ENCODE measurements at regions not wholly inside any gene's neighbourhood (a gene's known extent, or its start where the extent isn't known, plus 50 kb on each side); places are given as distances from the start of the nearest gene placed in this dataset.

DNA sequence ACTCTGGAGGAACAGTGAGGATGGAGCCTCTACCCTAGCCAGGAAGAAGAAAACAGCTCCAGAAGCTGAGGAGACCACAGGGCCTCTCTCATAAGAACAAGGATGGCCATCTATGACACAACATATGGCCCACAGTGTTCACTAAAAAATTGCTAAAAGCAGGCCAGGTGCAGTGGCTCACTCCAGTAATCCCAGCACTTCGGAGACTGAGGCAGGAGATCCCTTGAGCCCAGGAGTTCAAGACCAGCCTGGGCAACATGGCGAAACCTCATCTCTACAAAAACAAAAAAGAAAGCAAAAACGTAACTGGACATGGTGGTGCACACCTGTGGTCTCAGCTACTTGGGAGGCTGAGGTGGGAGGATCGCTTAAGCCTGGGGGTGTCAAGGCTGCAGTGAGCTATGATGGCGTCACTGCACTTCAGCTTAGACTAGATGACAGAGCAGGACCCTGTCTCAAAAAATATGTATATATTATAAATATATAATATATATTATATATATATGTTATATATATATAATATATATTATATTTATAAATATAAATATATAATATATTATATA lies 103.1 kb downstream of the TOMM20 start:
- no peak for DNase-seq (ENCODE audit: low spot score)

DNA sequence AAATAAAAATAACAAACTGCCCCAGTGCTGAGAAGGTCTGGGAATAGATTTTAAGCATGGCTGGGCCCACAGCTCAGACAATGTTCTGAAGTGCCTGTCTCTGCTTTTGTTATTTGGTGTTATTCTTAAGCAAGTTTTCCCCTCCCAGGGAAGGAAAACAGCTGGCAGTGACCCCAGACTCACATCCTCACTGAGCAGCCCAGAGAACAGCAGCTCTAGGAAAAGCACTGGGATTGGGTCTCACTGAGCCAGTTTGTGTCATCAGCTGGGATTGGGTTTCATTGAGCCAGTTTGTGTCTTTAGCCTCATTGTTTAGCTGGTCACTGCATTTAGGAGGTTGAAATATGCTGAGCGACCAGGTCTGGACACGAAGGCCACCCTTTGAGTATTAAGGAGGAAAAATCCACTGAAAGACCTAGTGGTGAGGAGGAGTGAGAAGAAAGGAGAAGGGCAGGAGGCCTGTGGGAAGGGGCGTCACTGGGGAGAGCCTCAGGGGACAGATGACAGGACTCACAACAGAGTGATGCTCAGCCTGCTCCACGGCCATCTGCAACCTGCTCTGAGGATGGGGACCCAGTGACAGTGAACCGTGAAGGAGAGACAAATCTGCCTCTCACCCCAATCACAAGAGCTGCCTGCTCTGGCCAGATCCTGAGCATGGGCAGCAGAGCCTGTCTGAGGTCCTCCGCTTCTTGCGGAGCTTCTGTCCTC lies 103.8 kb downstream of the TOMM20 start:
- no peak for DNase-seq (ENCODE audit: low spot score)

DNA sequence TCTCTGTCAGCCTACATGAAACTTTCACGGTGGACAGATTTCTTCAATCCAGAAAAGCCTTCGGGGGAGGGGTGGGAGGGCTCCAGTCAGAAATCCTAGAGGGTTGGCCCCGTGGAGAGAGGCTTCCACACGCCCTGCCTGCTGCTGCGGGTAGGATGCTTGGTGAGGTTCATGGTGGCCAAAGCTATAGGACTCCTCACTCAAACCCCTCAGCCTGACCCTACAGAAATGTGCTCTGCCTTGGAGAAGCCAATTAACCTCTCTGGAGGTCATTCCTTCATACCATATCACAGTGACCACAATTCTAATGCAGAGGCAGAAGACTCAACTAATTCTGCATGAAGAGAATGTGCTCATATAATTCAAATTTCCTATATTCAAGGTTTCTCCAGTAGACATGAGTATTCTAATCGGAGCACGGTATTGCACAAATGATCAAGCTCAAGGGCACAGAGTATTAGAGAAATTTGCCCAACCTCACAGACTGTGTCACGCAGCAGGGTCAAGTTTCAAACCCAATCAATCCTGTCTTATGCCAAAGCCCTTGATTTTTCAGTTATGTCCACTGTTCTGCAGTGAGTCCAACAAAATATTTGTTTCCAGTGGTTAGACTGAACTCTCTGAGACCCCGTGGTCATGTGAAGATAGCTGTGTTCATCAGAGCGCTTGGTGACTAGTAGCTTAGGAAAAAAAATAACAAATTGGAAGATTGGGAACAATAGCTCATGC lies 104.8 kb downstream of the TOMM20 start:
- no peak for DNase-seq (ENCODE audit: low spot score)

DNA sequence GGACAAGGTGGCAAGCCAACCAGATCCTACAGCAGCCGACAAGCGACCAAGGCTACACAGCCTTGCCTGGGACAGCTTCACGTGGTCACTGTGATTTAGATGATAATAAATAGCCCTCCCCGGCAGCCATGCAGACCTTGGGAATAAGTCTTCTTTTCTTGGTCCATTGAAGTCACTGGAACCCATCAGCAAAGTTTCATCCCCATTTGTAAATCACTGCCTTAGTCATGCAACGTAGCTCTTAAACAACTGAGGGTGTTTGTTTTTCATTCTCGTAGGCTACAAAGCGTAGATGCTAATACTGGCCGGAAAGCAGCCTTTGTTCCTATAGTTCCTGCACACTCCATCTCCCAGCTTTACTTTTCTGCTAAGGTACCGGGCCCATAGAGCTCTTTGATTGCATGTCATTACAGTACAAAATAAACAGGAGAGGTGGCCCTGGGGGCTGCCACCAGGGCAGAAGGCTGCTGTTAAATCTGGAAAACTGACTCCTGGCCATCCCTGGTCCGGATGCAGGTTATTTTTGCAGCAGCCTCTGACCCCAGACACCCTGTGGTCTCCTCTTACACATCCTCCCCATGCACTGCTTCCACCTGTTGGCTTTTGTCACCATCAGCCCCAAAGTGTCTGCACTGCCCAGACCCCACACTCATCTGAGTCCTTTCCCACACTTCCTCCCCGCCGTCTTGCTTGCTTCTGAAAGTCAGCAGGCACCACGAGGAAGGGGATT lies 105.5 kb downstream of the TOMM20 start:
- DNase-seq (ENCODE audit: low spot score): no peak

DNA sequence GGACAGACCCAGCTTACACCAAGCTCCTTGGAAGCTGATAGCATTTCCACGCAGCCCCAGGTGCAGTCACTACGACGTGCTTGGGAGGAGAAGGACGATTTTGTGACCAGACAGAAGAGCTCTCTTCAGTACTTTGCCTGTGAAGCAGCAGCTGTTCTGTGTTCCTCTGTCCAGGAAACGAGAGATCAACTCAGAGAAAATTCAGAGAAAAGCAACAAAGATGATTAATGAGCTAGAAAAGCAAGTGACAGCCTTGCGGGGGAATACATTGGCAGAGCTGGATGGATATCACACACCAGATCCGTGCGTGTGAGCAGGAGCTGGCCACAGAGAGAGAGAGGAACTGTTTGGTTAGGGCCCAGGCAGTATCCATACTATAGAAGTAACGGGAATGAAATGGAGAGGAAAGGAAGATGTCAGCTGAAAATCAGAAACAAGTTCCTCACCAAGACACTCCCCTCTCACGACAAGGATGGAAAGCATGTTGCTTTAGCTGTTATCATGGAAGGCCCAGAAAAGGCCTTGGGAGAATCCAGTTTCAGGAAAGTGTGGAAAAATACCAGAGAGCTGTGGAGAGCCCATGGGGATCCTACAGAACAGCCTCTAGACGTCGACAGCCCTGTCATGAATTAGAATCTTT lies 106.2 kb downstream of the TOMM20 start:
- no peak for DNase-seq (ENCODE audit: low spot score)

DNA sequence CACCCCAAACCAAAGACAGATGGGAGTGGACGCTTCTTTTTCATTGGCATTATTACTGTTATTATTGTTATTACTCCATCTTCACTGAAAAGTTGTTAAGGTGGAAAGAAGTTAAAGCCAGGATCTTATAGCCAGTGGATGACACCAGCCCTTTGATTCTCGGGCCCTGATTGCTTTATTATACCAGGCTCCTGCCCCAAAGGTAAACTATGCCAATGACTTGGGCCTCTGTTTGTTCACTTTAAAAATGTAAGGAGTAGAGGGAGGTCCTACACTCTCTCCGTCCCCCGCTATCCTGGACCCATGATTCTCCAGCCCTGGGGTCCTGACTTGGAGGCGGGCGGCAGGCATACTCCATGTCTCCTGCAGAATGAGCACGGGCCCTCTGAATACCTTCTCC lies 106.8 kb downstream of the TOMM20 start:
- no peak for DNase-seq (ENCODE audit: low spot score)

DNA sequence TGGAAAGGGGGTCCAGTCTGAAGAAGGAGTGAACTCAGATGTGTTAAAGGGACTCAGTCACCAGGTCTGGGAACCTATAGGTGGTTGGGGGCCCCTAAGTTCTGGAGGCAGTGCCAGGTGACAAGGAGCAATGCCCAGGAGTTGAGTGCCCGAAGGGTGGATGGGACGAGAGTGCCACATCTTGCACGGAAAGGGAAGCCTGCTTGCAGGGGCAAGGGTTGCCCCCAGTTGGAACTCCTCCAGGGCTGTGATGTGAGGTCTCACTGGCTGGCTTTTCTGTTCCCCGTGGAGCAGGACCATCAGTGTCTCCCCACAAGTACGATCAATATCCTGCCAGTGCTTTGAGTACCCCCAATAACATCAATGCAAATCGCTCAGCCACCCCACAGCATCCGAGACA lies 107.3 kb downstream of the TOMM20 start:
- DNase-seq (ENCODE audit: low spot score): no peak

DNA sequence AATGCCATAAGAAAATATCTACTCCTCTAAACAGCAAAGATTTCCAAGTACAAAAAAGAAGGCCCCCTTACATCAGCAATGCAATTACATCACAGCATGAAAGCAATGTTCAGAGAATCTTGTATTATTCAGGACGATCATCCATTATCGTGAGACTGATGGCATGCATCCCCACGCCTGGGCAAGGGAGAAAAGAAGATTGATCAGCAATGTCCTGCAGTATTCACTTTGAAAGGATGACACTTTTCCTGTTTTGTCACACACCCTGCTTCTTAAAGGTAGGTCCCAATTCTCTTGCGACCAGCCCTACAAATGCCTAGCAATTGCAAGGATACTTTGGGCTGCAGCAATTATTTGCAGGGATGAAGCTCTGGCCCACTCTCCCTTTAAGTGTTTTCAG lies 108.7 kb downstream of the TOMM20 start:
- DNase-seq (ENCODE audit: low spot score): no peak

DNA sequence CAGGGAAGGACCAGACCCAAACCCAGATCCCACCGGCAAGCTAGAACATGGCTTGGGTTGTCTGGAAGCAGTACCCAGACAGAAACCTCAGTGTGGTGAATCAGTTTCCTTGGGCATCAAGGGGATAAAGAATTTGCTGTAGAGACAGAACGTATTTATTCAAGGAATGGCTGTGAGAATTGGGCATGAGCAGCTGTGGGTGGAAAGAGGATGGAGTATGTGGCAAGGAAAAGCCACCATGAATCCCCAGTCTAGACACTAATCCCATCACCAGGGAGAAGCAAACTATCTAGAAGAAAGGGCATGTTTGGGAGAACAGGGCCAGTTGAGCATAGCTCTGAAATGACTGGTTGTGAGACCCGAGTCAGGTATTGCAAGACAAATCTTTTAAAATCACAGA lies 109.2 kb downstream of the TOMM20 start:
- DNase-seq (ENCODE audit: low spot score): no peak

DNA sequence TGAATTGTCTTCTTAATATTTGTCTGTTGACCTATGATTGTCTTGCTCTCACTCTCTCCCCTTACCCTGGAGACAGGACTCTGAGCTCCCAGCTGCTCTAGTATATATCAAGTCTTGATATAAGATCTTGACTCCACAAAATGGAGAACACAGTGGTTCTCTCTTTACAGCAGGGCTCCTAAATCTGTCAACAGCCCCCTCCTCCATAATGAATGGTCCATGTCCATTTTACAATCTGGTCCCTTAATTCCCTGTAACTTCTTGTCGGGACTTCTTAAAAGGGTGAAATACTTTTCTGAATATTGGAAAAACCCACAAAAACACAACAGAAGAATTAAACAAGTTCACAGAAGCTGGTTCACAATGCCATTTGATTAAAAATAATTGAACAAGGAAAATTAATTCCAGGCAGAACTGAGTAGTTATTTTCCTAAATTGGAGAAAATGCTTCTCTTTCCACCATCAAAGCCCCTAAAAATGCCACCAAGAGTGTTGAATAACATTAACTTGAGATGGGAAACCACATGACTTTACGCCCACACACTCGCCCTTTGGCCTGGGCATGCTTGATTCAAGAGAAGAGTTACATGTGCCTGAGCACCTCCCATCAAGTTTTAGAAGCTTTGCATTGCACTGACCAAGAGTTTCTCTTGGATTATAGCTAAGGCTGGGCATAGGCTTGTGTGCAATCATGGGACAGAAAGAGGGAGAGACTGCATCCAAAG lies 109.8 kb downstream of the TOMM20 start:
- DNase-seq (ENCODE audit: low spot score): no peak

DNA sequence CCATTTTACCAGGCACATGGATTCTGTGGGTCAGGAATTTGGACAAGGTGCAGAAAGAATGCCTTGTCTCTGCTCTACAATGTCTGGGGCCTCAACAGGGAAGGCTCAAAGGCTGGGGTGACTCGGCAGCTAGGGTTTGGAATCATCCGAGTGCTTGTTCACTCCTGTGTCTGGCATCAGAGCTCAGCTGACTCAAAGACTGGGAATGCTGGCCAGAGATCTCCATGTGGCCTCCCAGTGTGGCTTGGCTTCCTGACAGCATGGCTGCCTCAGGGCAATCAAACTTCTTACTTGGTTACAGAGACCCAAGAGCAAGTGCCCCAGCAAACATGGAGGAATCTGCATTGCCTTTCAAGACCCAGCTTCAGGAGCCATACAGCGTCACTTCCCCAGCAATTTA lies 110.5 kb downstream of the TOMM20 start:
- peak; percentile 93 for DNase-seq (ENCODE audit: low spot score)

DNA sequence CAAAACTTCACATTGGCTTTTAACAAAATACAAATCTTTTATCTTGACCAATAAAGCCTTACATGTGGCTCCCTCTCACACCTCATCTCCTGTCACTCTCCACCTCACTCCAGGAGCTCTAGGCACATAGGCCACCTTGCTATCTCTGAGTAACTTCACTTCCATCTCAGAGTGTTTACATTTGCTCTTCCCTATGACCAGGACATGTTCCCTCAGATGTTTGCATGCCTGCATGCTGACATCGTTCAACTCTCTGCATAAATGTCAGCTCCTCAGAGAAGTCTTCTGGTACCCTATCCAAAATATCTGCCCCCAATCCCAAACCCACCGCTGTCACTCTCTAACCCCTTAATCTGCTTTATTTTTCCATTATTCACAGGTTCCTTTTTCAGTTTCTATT lies 110.9 kb downstream of the TOMM20 start:
- DNase-seq (ENCODE audit: low spot score): no peak

DNA sequence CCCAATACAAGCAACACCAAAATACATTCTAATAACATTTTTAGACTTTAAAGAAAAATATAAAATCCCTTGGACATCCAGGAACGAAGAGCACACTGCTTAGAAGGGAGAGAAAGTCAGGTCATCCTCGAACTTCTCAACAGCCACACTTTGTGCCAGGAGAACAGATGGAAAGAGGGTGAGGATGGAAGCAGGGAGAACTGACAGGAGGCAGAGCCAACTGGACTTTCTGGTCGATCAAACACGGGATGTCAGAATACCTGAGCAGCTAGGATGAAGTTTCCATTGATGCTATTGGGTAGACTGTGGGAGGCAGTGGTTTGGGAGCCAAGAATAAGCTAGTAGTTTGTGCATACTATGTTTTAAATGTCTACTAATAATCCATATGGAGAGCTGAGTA lies 111.4 kb downstream of the TOMM20 start:
- no peak for DNase-seq (ENCODE audit: low spot score)

DNA sequence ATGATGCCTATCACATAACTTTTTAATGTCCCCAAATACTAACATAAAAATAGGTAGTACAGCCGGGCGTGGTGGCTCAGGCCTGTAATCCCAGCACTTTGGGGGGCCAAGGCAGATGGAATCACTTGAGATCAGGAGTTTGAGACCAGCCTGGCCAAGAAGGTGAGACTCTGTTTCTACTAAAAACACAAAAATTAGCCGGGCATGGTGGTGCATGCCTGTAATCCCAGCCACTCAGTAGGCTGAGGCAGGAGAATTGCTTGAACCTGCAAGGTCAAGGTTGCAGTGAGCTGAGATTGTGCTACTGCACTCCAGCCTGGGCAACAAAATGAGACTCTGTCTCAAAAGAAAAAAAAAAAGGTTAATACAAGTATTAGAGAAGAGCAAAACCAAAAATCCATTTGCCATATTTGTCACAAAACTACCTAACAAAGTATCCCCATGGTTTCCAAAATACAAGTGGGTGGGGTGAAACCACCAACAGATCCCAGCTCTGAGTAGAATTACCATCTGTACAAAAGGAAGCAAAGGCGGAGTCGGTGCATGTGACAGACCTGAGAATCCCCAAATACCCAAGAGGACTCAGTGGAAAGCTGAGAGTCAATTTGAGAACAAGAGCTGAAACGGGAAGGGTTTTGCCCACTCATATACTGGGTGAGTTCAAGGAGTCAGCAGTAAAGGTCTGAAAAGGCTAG lies 113.2 kb downstream of the TOMM20 start:
- DNase-seq (ENCODE audit: low spot score): no peak

DNA sequence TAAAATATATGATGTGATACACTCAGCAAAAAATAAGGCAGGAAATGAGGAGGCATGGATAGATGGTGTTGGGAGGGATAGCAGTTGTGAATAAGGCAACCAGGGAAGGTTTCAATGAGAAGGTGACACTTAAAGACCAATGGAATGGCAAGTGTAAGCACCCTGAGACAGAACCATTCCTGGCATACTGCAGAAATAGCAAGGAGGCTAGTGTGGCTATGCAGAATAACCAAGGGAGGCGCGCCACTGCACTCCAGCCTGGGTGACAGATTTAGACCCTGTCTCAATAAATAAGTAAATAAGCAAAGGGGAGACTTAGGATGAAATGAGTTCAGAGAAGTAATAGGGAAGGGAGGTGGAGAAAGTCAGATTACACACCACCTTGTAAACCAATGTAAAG lies 113.9 kb downstream of the TOMM20 start:
- no peak for DNase-seq (ENCODE audit: low spot score)

DNA sequence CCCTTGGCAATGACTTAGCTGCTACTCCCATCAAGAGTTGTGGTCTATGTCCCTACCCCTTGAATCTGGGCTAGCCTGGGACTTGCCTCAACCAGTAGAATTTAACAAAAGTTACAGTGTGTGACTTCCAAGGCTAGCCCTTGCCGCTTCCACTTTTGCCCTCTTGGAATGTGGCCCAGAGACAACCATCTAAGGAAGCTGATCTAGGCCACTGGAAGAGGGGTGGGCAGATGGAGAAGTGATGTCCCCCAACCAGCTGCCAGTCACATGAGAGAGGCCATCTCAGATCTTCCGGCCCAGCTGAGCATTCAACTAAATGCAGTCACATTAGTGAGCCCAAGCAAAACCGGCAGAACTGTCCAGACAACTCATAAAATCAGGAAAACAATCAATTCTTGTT lies 115.1 kb downstream of the TOMM20 start:
- no peak for DNase-seq (ENCODE audit: low spot score)

DNA sequence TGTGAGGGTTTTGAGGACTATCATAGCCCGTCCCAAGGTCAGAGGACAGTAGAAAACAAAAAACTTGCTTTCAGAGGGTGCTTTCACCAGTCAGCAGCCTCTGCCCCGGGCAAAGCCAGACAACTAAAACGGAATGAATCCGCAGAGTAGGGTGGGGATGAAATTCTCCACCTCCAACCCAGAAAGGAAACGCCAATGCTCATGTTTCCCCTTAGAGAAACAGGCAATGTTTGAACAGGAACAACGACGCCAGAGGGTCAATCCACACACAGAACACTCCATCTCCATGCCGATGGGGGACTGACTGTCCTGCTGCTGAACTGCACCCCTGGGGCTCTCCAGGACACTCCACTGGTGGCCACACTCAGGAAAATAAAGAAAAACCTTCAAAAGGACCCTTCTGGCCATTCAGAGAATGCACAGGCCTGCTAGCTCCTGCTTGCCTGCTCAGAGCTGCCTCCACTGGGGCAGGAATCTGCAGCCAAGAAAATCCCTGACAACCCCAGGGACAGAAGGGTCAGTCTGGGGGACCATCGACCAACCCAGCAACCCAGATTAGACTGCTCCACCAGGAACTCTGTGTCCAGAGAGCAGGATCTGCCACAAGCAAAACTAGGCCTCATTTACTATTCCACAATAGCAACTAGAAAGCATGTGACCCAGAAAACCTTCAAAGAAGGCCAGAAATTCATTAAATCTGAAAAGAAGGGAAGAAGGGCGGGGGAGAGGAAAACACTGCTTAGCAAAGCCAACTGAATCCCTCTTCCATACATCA lies 116.0 kb downstream of the TOMM20 start:
- DNase-seq (ENCODE audit: low spot score): no peak

DNA sequence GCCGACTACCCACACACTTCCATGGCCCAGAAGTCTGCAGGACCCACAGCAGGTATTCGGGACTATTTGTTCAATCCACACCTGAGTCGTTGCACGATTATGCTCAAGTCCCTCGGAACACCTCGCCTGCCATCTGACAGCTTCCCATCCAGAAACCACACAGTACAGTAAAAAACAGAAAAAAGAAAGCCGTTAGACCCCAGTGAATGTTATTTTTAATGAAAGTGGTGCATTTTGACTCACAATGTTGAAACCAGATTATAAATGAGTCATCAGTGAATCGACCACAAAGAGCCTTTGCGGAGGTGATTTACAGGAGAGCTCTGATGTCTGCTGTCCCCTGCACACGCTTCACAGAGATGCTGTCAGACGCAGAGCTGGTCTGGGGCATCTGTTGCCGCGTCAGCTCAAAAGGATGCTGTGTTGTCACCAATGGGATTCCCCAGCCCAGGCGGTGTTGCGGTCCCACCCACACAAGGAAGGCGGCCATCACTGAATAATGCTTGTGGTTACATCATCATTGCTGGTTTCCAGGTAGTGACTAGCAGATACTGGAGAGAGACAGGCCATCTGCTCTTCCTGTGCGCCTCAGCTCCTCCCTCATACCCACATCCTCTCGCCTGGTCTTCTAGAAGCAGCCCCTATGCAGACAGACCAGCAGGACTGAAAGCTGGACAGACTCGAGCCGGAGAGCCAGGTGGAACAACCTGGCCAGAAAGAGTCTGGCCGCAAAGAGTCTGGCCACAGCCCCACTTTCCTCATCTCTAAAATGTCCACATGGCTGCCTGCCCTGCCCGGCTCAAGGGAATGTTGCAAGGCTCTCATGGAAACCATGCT lies 116.8 kb downstream of the TOMM20 start:
- peak; percentile 96 for DNase-seq (ENCODE audit: low spot score)

DNA sequence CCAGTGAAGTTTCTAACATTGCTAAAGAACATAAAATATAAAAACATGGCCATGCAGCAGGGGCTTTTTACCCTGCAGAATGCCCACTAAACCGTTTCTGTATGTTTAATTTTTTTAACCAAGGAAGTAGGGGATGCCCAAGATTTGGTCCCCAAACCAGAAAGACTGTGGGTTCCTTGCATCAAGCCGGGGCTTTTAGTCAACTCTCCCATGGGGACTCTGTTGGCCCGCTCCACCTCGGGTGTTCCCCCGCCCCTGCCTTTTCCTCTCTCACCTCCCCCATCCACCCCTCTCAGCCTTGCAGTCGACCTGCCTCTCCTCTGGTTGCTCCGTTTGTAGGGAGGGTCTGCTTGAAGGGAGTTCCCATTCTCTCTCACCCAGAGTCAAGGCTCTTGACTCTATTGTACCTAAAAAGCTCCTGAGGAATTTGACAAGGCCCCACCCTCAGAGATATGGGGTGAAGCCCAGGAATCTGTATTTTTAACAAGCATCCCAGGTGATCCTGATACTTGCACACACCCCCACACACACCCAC lies 117.5 kb downstream of the TOMM20 start:
- no peak for DNase-seq (ENCODE audit: low spot score)

All from AG20443 (cell line).